Breast epithelium (tissue), 3 donors: ENCODE measurements at regions not wholly inside any gene's neighbourhood (a gene's known extent, or its start where the extent isn't known, plus 50 kb on each side); places are given as distances from the start of the nearest gene placed in this dataset.

Source experiments
- CTCF ChIP-seq, 3 donors: fragments of 450-650 bp; IDR thresholded peaks; one replicate each; pipeline ENCODE4 v1.5.1; 2016 to 2017; ENCODE audit warnings: antibody characterized with exemption in 3 of 3, mild to moderate bottlenecking in 3 of 3, moderate library complexity in 3 of 3
- POLR2A ChIP-seq: fragments of 450-650 bp; IDR thresholded peaks from one replicate; pipeline ENCODE4 v1.6.1; 2016; ENCODE audit warnings: antibody characterized with exemption, mild to moderate bottlenecking, moderate library complexity

DNA sequence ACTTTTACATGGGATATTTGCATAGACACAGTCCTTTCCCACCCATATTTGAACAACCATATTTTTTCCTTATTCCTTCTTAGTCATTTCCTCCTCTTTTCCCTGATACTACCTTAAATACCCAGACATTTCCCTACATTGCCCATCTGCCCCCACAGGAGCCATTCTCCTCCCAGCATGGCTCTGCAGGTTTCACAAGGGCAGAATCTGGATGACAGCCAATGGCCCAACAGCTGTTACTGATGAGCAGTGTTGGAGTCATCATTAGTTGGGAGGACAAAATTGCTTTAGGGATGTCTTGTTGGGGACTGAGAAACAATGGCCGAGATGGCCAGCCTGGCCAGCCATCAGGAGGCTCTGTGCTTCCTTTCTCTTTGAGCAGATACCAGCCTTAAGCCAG, 209.5 kb downstream of the KLF5 start:
- TF ChIP-seq POLR2A, result no peak
- TF ChIP-seq CTCF (IDR thresholded peaks at IDR 0.05), result no peak
